Activated CD8-positive, alpha-beta T cell treated with anti-CD3 and anti-CD28 coated beads, Interleukin-2, amount 10 ng/mL, durations not matched to agents 7 days and 5 days (primary cell): ENCODE measurements at regions not wholly inside any gene's neighbourhood (a gene's known extent, or its start where the extent isn't known, plus 50 kb on each side); places are given as distances from the start of the nearest gene placed in this dataset.
"Not testable (repeated sequence)": the region's sequence is repeated elsewhere in the genome, so short reads cannot be mapped to it uniquely, and the experiment has no call there.

Source experiments
- ATAC-seq: fragments of 150-1000 bp; cut with Tn5 transposase; one replicate; pipeline ENCODE4 v1.10.0; 2021; ENCODE audit warnings: moderate library complexity
- CTCF ChIA-PET: fragments of 350-600 bp; sonication (Branson Sonifier 250); formaldehyde crosslinking; loops from one replicate; lab custom pipeline; 2021; ENCODE audit warnings: antibody characterized with exemption; lab: Charles Lee
- POLR2A ChIA-PET: fragments of 350-600 bp; sonication (Branson Sonifier 250); formaldehyde crosslinking; loops from one replicate; lab custom pipeline; 2021; ENCODE audit warnings: antibody characterized with exemption; lab: Charles Lee
- DNase-seq: peaks from one replicate; pipeline ENCODE4 v3.0.0-alpha.2; 2020
- H3K27ac Mint-ChIP-seq: one replicate; pipeline ENCODE4 v1.8.0; 2021; ENCODE audit warnings: mild to moderate bottlenecking, mixed read lengths
- H3K27me3 Mint-ChIP-seq: one replicate; pipeline ENCODE4 v1.8.0; 2021; ENCODE audit warnings: low read depth, mixed read lengths
- H3K36me3 Mint-ChIP-seq: one replicate; pipeline ENCODE4 v1.8.0; 2021; ENCODE audit warnings: low read depth, mixed read lengths
- H3K4me1 Mint-ChIP-seq: one replicate; pipeline ENCODE4 v1.8.0; 2021; ENCODE audit warnings: low read depth, mixed read lengths
- H3K4me3 Mint-ChIP-seq: one replicate; pipeline ENCODE4 v1.8.0; 2021; ENCODE audit warnings: mild to moderate bottlenecking, mixed read lengths
- H3K9me3 Mint-ChIP-seq: one replicate; pipeline ENCODE4 v1.8.0; 2022; ENCODE audit warnings: mixed read lengths; ENCODE audit not compliant: insufficient read depth

DNA sequence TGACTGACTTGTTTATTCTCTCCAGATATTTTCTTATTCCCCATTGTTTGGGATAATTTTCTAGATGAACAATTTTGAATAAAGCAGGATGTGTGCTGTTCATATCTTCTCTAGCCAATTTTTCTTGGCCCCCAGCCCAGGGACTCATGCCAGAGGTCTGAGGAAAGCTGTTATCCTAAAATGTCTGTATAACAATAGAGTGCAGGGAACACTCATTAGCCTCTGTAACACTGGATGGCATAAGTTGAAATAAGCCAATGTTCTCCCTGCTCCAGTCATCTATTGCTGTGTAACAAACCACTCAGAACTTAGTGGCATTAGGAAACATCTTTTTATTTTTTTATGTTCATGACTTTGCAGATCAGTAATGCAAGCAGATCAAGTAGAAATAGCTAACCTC is 121.7 kb upstream of the TRIM24 start:
- no peak for DNase-seq
- ATAC-seq: no peak
- ChIA-PET POLR2A (no interaction called here), CTCF (no interaction called here)
- no peak overlapping the region for H3K27ac Mint-ChIP-seq
- H3K36me3 Mint-ChIP-seq: no peaks in the 10 kb centered on the region
- H3K4me1 Mint-ChIP-seq: no peaks in the 10 kb centered on the region
- H3K4me3 Mint-ChIP-seq: no peak overlapping the region
- H3K27me3 Mint-ChIP-seq: no peaks in the 10 kb centered on the region
- peaks cover 37% of the 10 kb centered on the region for H3K9me3 Mint-ChIP-seq

DNA sequence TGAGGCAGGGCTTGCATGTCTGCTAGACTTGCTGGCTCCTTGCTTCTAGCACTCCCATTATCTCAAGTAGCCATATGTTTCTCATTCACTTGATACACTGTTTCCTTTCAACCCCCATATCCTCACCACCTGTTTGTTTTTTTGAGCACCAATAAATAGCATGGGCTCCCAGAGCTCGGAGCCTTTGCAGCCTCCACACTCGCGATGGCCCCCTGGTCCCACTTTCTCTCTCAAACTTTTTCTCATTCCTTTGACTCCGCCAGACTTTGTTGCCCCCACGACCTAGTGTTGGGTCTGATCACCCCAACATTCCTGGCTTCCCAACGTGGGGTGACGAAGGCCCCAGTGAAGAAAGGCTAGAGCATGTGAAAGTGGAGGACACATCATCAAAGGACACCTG is 120.8 kb upstream of the TRIM24 start:
- H3K4me3 Mint-ChIP-seq, H3K36me3 Mint-ChIP-seq, H3K4me1 Mint-ChIP-seq, POLR2A ChIA-PET, CTCF ChIA-PET, H3K27ac Mint-ChIP-seq, H3K27me3 Mint-ChIP-seq, DNase-seq, ATAC-seq: not testable (repeated sequence)
- H3K9me3 Mint-ChIP-seq: peaks cover 37% of the 10 kb centered on the region

DNA sequence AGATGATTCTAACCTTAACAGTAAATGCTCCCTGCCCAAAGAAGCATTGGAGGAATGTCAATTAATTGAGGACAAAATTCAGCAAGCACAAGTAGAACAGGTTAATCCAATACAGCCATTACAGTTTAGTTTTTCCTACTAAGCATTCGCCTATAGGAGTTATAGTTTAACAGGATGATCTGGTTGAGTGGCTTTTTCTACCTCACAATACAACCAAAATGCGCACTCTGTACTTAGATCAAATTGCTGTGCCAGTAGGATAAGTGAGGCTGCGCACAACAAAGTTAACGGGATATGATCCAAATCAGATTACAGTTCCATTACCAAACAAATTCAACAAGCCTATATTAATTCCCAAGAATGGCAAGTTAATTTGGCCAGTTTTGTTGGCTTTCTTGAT is 117.1 kb upstream of the TRIM24 start:
- ATAC-seq (no peak), DNase-seq (no peak)
- H3K4me3 Mint-ChIP-seq: no peak overlapping the region
- ChIA-PET CTCF (no interaction called here), POLR2A (no interaction called here)
- H3K27me3 Mint-ChIP-seq: no peaks in the 10 kb centered on the region
- peaks cover 32% of the 10 kb centered on the region for H3K9me3 Mint-ChIP-seq
- H3K4me1 Mint-ChIP-seq: no peaks in the 10 kb centered on the region
- no peaks in the 10 kb centered on the region for H3K36me3 Mint-ChIP-seq
- no peak overlapping the region for H3K27ac Mint-ChIP-seq

DNA sequence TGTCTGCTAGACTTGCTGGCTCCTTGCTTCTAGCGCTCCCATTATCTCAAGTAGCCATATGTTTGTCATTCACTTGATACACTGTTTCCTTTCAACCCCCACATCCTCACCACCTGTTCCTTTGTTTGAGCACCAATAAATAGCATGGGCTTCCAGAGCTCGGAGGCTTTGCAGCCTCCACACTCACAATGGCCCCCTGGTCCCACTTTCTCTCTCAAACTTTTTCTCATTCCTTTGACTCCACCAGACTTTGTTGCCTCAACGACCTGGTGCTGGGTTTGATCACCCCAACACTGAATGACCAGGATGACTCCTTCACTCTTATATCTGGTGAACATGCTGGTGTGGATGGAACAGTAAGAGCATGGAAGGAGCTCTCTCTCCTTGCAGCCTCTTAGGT is 114.5 kb upstream of the TRIM24 start:
- Mint-ChIP-seq H3K36me3 (no peaks in the 10 kb centered on the region), H3K27ac (no peak overlapping the region), H3K4me1 (no peaks in the 10 kb centered on the region), H3K9me3 (peaks cover 14% of the 10 kb centered on the region), H3K4me3 (no peak overlapping the region), H3K27me3 (no peaks in the 10 kb centered on the region)
- no peak for ATAC-seq
- DNase-seq: no peak
- CTCF ChIA-PET: no interaction called here
- POLR2A ChIA-PET: no interaction called here

DNA sequence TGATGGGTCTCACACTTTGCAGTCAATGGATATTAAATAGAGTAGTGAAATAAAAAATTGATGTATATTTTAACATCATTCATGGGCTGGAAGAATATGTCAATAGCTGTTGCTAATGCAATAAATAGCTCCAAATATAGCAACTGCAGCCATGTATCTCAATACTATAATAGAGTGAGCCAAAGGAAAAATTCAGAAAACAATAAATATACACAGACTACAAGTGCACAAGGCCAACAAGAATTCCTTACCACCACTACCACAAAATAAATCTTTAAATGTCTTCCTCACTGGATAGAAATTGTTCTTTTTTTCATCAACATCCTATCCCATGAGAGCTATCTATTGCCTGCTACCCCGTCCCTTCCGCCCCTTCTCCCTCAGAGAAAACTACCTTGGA is 113.1 kb upstream of the TRIM24 start:
- Mint-ChIP-seq H3K4me1 (no peaks in the 10 kb centered on the region), H3K27me3 (no peaks in the 10 kb centered on the region), H3K36me3 (no peaks in the 10 kb centered on the region), H3K4me3 (no peak overlapping the region), H3K9me3 (peaks cover 14% of the 10 kb centered on the region), H3K27ac (no peak overlapping the region)
- DNase-seq (no peak), ATAC-seq (no peak)
- ChIA-PET CTCF (no interaction called here), POLR2A (no interaction called here)

DNA sequence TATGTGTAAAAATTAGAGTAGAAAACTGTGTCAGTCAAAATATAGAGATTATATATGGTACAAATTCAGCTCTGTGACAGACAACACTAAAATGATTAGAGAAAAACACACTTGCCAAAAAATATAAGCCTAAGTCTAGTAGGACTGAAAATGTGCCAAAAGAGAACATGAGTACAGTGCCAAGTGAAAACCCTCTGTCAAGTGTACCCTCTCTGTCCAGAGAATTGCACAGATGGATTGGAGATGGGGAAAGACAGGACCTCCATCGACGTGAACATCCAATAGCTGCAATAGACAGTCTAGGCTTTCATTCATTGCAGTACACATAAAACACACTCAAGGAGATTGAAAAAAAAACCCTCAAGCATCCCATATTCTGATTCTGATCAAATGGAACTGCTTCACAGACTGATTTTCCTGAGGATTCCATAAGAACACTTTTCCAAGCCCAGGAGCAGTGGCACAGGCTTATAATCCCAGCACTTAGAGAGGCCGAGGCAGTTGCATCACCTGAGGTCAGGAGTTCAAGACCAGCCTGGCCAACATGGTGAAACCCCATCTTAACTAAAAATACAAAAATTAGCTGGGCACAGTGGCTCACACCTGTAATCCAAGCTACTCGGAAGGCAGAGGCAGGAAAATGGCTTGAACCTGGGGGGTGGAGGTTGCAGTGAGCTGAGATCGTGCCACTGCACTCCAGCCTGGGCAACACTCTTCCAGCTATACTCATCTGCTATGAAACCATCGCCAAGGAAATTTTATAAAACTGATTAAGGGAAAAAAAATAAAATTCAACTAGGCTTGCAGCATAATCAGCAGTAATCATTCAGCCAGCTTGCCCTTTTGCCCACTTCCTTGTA is 110.0 kb upstream of the TRIM24 start:
- ChIA-PET CTCF (no interaction called here), POLR2A (no interaction called here)
- H3K27ac Mint-ChIP-seq: no peak overlapping the region

DNA sequence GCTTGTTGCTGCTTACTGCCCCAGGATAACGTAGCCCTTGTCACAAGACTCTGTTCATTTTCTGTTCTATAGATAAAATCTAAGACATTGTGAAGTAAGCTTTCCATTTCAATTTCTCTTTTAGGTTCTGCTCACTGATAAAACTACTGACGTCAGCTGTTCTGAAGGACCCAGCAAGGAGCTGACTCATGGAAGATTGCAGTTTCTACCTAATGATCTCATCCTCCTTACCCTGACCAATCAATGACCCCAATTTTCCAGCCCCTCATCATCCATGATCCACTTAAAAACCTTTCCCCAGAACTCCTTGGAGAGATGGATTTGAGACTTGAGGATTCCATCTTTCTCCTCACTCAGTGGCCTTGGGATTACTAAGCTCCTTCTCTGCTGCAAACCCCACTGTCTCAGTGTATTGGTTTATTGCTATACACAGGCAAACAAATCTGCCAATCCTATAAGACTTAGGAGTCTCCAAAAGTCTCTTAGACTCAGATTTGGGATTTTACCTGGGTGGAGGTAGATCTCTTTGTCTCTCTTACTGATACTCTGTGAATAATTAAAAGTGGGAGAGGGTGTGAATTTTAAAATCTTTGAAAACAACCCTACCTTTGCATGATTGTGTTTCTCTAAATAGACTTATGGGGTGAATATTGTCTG is 109.2 kb upstream of the TRIM24 start:
- ATAC-seq: no peak
- CTCF ChIA-PET: no interaction called here
- H3K9me3 Mint-ChIP-seq: peaks cover 11% of the 10 kb centered on the region
- POLR2A ChIA-PET: no interaction called here
- no peak for DNase-seq
- no peaks in the 10 kb centered on the region for H3K4me1 Mint-ChIP-seq
- no peak overlapping the region for H3K4me3 Mint-ChIP-seq
- H3K36me3 Mint-ChIP-seq: no peaks in the 10 kb centered on the region
- H3K27me3 Mint-ChIP-seq: no peaks in the 10 kb centered on the region
- H3K27ac Mint-ChIP-seq: no peak overlapping the region

More for the DNA sequence above, 110.0 kb upstream of the TRIM24 start:
- H3K4me3 Mint-ChIP-seq: no peak overlapping the region
- H3K27me3 Mint-ChIP-seq: no peaks in the 10 kb centered on the region
- DNase-seq (no peak), ATAC-seq (no peak)
- peaks cover 11% of the 10 kb centered on the region for H3K9me3 Mint-ChIP-seq
- H3K4me1 Mint-ChIP-seq: no peaks in the 10 kb centered on the region
- H3K36me3 Mint-ChIP-seq: no peaks in the 10 kb centered on the region

DNA sequence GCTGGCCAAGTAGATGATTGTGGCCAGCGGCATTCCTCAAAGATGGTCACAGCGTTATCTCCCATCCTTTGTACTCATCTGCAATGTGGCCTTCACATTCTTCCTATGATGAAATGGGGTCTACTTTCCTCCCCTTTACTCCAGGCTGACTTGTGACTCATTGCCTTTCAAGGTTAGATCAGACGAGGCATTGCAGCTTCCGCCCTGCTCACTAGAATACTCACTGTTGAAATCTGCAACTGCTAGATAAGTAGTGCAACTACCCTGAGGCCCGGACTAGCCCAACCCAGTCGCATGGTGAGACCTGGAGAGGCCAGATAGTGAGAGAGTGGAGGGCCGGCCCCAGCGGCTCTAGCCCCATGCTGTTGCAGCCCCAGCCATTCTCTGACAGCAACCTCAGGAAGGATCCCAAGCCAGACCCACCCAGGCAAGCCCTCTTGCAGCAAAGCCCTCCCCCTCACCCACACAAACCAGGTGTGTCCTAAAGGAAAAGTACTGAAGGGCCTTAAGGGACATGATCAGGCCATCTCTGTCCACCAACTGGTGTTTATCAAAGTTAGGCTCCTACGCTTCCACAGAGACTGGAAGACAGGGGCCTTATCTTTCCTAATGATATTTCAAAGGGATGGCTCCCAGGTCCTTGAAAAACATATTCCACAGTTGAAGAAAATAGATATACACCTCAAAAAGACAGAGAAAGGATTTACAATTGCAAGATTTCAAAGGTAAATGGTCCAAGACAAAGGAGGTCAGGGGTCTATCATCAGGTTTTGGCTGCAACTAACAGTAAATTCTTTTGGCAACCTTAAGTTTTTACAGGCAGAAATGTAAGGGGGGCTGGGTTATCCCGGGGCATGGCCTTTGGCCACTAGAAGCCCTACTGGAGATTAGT is 107.2 kb upstream of the TRIM24 start:
- ATAC-seq (no peak), DNase-seq (no peak)
- Mint-ChIP-seq H3K4me1 (no peaks in the 10 kb centered on the region), H3K27me3 (no peaks in the 10 kb centered on the region), H3K36me3 (no peaks in the 10 kb centered on the region), H3K9me3 (peaks cover 9% of the 10 kb centered on the region), H3K27ac (no peak overlapping the region), H3K4me3 (no peak overlapping the region)
- POLR2A ChIA-PET: no interaction called here
- CTCF ChIA-PET: no interaction called here

DNA sequence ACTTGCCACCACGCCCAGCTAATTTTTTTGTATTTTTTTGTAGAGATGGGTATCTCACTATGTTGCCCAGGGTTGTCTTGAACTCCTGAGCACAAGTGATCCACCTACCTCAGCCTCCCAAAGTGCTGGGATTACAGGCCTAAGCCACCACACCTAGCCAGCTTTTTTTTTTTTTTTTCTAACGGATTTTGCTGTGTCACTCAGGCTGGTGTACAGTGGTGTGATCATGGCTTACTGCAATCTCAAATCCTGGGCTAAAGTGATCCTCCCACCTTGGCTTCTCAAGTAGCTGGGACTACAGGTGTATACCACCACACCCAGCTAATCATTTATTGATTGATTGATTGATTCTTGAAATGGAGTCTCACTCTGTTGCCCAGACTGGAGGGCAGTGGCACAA is 106.0 kb upstream of the TRIM24 start:
- H3K27ac Mint-ChIP-seq: no peak overlapping the region
- H3K4me3 Mint-ChIP-seq: no peak overlapping the region
- H3K4me1 Mint-ChIP-seq: no peaks in the 10 kb centered on the region
- DNase-seq (no peak), ATAC-seq (no peak)
- no peaks in the 10 kb centered on the region for H3K36me3 Mint-ChIP-seq
- H3K27me3 Mint-ChIP-seq: no peaks in the 10 kb centered on the region
- ChIA-PET CTCF (no interaction called here), POLR2A (no interaction called here)
- peaks cover 8% of the 10 kb centered on the region for H3K9me3 Mint-ChIP-seq

DNA sequence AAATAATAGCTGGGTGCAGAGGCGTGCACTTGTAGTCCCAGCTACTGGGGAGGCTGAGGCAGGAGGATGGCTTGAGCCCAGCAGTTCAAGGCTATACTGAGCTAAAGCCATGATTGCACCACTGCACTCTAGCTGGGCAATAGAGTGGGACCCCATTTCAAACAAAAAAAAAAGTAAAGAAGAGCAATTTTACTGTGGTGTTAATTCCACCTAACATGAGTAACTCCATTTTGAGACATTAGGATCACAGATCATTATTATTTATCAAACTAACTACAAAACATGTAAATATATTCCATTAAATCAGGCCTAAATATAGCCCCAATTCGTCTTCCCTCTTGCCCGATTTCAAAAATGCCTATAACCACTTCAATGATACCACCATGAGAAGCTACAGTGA is 104.8 kb upstream of the TRIM24 start:
- Mint-ChIP-seq H3K27ac (no peak overlapping the region), H3K4me3 (no peak overlapping the region), H3K27me3 (no peaks in the 10 kb centered on the region), H3K9me3 (peaks cover 8% of the 10 kb centered on the region), H3K4me1 (no peaks in the 10 kb centered on the region), H3K36me3 (no peaks in the 10 kb centered on the region)
- ATAC-seq (no peak), DNase-seq (no peak)
- ChIA-PET CTCF (no interaction called here), POLR2A (no interaction called here)

DNA sequence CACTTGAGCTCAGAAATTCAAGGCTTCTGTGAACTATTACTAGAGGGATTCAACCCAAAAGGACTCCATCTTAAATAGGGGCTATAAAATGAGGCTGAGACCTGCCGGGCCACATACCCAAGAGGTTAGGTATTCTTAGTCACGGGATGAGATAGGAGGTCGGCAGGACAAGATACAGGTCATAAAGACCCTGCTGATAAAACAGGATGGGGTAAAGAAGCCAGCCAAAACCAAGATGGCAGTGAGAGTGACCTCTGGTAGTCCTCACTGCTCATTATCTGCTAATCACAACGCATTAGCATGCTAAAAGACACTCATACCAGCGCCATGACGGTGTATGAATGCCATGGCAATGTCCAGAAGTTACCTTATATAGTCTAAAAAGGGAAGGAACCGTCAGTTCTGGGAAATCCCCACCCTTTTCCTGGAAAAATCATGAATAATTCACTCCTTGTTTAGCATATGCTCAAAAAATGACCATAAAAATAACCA is 101.2 kb upstream of the TRIM24 start:
- H3K36me3 Mint-ChIP-seq: no peaks in the 10 kb centered on the region
- H3K9me3 Mint-ChIP-seq: no peaks in the 10 kb centered on the region
- CTCF ChIA-PET: no interaction called here
- no peak overlapping the region for H3K27ac Mint-ChIP-seq
- POLR2A ChIA-PET: no interaction called here
- H3K4me3 Mint-ChIP-seq: no peak overlapping the region
- ATAC-seq (no peak), DNase-seq (no peak)
- H3K4me1 Mint-ChIP-seq: no peaks in the 10 kb centered on the region
- H3K27me3 Mint-ChIP-seq: no peaks in the 10 kb centered on the region
